PC-3 (cell line): ENCODE measurements at regions not wholly inside any gene's neighbourhood (a gene's known extent, or its start where the extent isn't known, plus 50 kb on each side); places are given as distances from the start of the nearest gene placed in this dataset.

Source experiments
- ATAC-seq: fragments of 200-7000 bp; cut with Tn5 transposase; 2 replicates; pipeline ENCODE4 v1.9.1; 2020; ENCODE audit warnings: mild to moderate bottlenecking, moderate library complexity
- BruUV-seq: library from RNA; stranded (reverse); fragments of 400-500 nt; replicated peaks from 2 replicates; lab custom pipeline; 2021; lab: Mats Ljungman, UMichigan
- CTCF ChIA-PET: fragments of 300-600 bp; sonication (Branson Sonifier 250); formaldehyde crosslinking; loops from one replicate; lab custom pipeline; 2022; ENCODE audit warnings: antibody characterized with exemption; lab: Charles Lee
- POLR2A ChIA-PET: fragments of 300-600 bp; sonication (Branson Sonifier 250); formaldehyde crosslinking; loops from one replicate; lab custom pipeline; 2022; ENCODE audit warnings: antibody characterized with exemption; ENCODE audit not compliant: unreplicated experiment; lab: Charles Lee
- DNase-seq: peaks from one replicate; pipeline ENCODE4 v3.0.0-alpha.2; 2015
- H2AFZ ChIP-seq: fragments of 300-600 bp; sonication (generic); 2 replicates; pipeline ENCODE4 v1.6.0; 2016; ENCODE audit warnings: antibody characterized with exemption, low read length
- H3F3A ChIP-seq: fragments of 300-600 bp; sonication (generic); one replicate; pipeline ENCODE4 v1.6.0; 2017; ENCODE audit warnings: antibody characterized with exemption, low read length, control low read depth, mild to moderate bottlenecking; ENCODE audit not compliant: unreplicated experiment
- H3K27ac ChIP-seq: fragments of 300-600 bp; sonication (generic); 2 replicates; pipeline ENCODE4 v1.5.1; 2016; ENCODE audit warnings: mild to moderate bottlenecking, low read length
- H3K27me3 ChIP-seq: fragments of 300-600 bp; sonication (generic); 2 replicates; pipeline ENCODE4 v1.6.1; 2016; ENCODE audit warnings: low read length, mixed read lengths
- H3K36me3 ChIP-seq: fragments of 300-600 bp; sonication (generic); 2 replicates; pipeline ENCODE4 v1.6.1; 2016; ENCODE audit warnings: low read depth, mixed run types, low read length, mixed read lengths
- H3K4me1 ChIP-seq: fragments of 300-600 bp; sonication (generic); 2 replicates; pipeline ENCODE4 v1.5.1; 2016; ENCODE audit warnings: low read length; ENCODE audit not compliant: insufficient read depth
- H3K4me2 ChIP-seq: fragments of 300-600 bp; sonication (generic); 2 replicates; pipeline ENCODE4 v1.6.0; 2016; ENCODE audit warnings: low read length
- H3K4me3 ChIP-seq: fragments of 300-600 bp; sonication (generic); 2 replicates; pipeline ENCODE4 v1.5.1; 2016; ENCODE audit warnings: mild to moderate bottlenecking, low read length, mixed read lengths
- H3K79me2 ChIP-seq: fragments of 300-600 bp; sonication (generic); 2 replicates; pipeline ENCODE4 v1.6.1; 2017; ENCODE audit warnings: low read length, mixed read lengths
- H3K9ac ChIP-seq: fragments of 300-600 bp; sonication (generic); 2 replicates; pipeline ENCODE4 v1.6.0; 2016; ENCODE audit warnings: mild to moderate bottlenecking, low read length
- H3K9me2 ChIP-seq: fragments of 300-600 bp; sonication (generic); replicated peaks from 2 replicates; pipeline ENCODE4 v1.6.1; 2016; ENCODE audit warnings: mixed run types, low read length, mixed read lengths
- H3K9me3 ChIP-seq: fragments of 300-600 bp; sonication (generic); 2 replicates; pipeline ENCODE4 v1.6.1; 2016; ENCODE audit warnings: low read length, mixed read lengths
- H4K20me1 ChIP-seq: fragments of 300-600 bp; sonication (generic); 2 replicates; pipeline ENCODE4 v1.6.1; 2016; ENCODE audit warnings: low read length, mixed read lengths
- CTCF ChIP-seq: fragments of 300-600 bp; sonication (generic); conservative IDR thresholded peaks from 2 replicates; pipeline ENCODE4 v1.5.1; 2017; ENCODE audit warnings: antibody characterized with exemption, low read depth, mild to moderate bottlenecking, low read length
- EZH2 ChIP-seq: fragments of 300-600 bp; sonication (generic); IDR thresholded peaks from one replicate; pipeline ENCODE4 v1.6.1; 2017; ENCODE audit warnings: antibody characterized with exemption, mild to moderate bottlenecking, low read length; ENCODE audit not compliant: unreplicated experiment
- EZH2phosphoT487 ChIP-seq: fragments of 300-600 bp; sonication (generic); IDR thresholded peaks from 2 replicates; pipeline ENCODE4 v1.6.1; 2018; ENCODE audit warnings: mild to moderate bottlenecking, antibody characterized with exemption, low read length, borderline replicate concordance
- intact Hi-C: fragments of 100-400 bp; cut with micrococcal nuclease; formaldehyde crosslinking; loops from 2 replicates; pipeline ENCODE4 v1.9.0; 2023

- Histone ChIP-seq H3K27me3 (no peaks in the 10 kb centered on the region), H4K20me1 (no peaks in the 10 kb centered on the region), H3K4me2 (no peak overlapping the region), H3K9me3 (no peaks in the 10 kb centered on the region), H3K9me2 (no peaks in the 10 kb centered on the region), H3K36me3 (no peaks in the 10 kb centered on the region), H3K79me2 (no peaks in the 10 kb centered on the region), H2AFZ (no peak overlapping the region), H3K4me3 (no peak overlapping the region), H3K9ac (no peak overlapping the region), H3F3A (no peaks in the 10 kb centered on the region), H3K4me1 (no peaks in the 10 kb centered on the region), H3K27ac (no peak overlapping the region)
- ChIA-PET CTCF (no interaction called here), POLR2A (no interaction called here)
- DNase-seq = no peak
- BruUV-seq = no TSS peak
- no peak for ATAC-seq
- no peak for TF ChIP-seq CTCF
- TF ChIP-seq EZH2 = no peak
- intact Hi-C loops = no loop called here
Measured at GRCh38 chr10:94065362-94065761, 71.6 kb downstream of the PLCE1 start.

DNA sequence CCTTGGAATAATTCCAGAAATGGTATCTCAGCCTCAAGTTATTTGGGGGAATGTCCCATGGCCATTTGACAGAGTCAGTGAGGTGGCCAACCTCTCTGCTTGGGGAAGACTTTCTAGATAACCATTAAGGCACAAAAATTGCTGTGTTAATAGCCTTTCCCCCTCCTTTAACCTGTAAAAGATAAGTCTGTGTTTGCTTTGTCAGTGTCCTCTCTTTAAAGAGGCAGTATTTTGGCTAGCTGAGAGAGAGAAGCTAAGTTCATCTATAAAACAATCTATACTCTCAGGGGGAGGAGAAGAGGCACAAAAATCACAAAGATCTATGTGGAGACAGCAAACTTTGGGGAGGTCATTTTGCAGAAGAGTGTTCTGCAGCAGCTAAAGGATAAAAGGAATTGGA lies 72.1 kb downstream of the PLCE1 start:
- ATAC-seq (no peak), DNase-seq (no peak)
- POLR2A ChIA-PET = no interaction called here
- Histone ChIP-seq H3K79me2 (no peaks in the 10 kb centered on the region), H3K9ac (no peak overlapping the region), H4K20me1 (no peaks in the 10 kb centered on the region), H3K4me1 (no peaks in the 10 kb centered on the region), H3K9me3 (no peaks in the 10 kb centered on the region), H3K9me2 (no peaks in the 10 kb centered on the region), H3K27ac (no peak overlapping the region), H3F3A (no peaks in the 10 kb centered on the region), H3K4me3 (no peak overlapping the region), H3K36me3 (no peaks in the 10 kb centered on the region), H2AFZ (no peak overlapping the region), H3K4me2 (no peak overlapping the region), H3K27me3 (no peaks in the 10 kb centered on the region)
- CTCF ChIA-PET = no interaction called here
- intact Hi-C loops = no loop called here
- TF ChIP-seq CTCF (no peak), EZH2 (no peak), EZH2phosphoT487 (no peak)
- BruUV-seq = no TSS peak

DNA sequence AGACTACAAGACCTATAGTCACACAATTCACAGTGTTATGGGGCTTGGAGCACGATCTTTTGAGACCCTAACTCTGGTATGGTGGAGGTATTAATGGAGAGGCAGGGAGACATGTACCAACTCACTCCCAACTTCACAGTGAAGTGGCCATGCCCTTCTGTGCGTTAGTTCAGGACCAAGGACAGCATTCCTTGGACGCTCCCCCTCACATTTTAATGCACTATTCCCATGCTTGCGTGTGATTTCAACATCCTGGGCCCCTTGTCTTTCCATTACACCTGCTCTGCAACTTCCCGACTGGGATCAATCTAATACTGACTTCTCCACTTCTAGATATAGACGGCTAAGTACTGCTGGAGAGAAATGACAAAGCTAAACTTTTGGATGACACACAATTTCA lies 72.7 kb downstream of the PLCE1 start:
- CTCF ChIA-PET = no interaction called here
- DNase-seq (peak; percentile 14), ATAC-seq (no peak)
- TF ChIP-seq EZH2 = no peak
- no peak for TF ChIP-seq CTCF
- TF ChIP-seq EZH2phosphoT487 = no peak
- no peaks in the 10 kb centered on the region for H4K20me1 ChIP-seq
- H3K36me3 ChIP-seq = no peaks in the 10 kb centered on the region
- BruUV-seq = no TSS peak
- H3K9me3 ChIP-seq = no peaks in the 10 kb centered on the region
- no peaks in the 10 kb centered on the region for H3K27me3 ChIP-seq
- no peaks in the 10 kb centered on the region for H3K9me2 ChIP-seq
- no peaks in the 10 kb centered on the region for H3F3A ChIP-seq
- intact Hi-C loops = no loop called here
- H3K4me2 ChIP-seq = no peak overlapping the region
- no peaks in the 10 kb centered on the region for H3K79me2 ChIP-seq
- no peak overlapping the region for H2AFZ ChIP-seq
- H3K4me1 ChIP-seq = no peaks in the 10 kb centered on the region
- H3K9ac ChIP-seq = no peak overlapping the region
- no peak overlapping the region for H3K4me3 ChIP-seq
- H3K27ac ChIP-seq = no peak overlapping the region
- POLR2A ChIA-PET = no interaction called here
